ENCODE measurements at regions not wholly inside any gene's neighbourhood (a gene's known extent, or its start where the extent isn't known, plus 50 kb on each side); places are given as distances from the start of the nearest gene placed in this dataset.
"Not testable (repeated sequence)": the region's sequence is repeated elsewhere in the genome, so short reads cannot be mapped to it uniquely, and the experiment has no call there.

GRCh38 chr15:57881361-57881760 is 174.8 kb downstream of the POLR2M start:
- no peak for DNase-seq (ENCODE audit: low read depth in 3 of 3)

DNA sequence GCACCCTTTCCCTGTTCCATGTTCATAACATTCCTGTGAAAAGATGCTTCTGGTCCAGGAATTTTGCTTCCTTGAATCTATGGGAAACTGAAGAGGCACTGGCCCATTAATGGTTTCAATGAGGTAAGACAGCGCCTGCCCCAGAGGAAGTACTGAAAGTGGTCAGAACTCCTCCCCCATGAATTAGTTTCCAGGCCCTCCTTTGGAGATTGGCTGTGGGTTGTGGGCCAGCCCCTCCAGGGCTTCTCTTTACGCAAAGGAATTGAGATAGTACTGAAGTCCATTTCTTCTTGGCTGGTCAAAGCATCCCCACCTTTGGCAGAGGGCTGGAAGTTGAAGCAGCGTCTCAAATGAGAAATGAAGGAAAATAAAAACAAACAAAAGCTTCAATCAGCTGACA is 175.5 kb downstream of the POLR2M start:
- DNase-seq (ENCODE audit: low read depth in 3 of 3): no peak

- no peak for DNase-seq (ENCODE audit: low read depth in 3 of 3)
These were observed 177.2 kb downstream of the POLR2M start for GRCh38 chr15:57883701-57884100.

DNA sequence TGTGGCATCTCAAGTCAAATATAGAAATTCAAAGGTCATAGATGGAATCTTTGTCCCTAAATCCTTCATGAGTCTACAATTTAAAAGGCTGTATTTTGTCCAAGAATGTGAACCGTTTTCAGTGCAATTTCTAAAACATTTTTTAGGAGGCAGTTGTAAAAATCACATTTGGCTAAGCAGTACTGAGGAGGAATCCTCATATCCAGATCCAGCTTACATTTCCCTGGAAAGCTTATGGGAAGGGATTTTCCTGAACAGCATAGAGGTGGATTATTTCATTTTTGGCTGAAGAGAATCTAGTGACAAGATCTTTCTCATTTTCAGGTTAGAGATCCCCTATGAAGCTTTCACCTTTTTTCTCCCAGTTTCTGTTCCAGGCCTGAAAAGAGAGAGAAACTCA is 178.4 kb downstream of the POLR2M start:
- no peak for DNase-seq (ENCODE audit: low read depth in 3 of 3)

DNA sequence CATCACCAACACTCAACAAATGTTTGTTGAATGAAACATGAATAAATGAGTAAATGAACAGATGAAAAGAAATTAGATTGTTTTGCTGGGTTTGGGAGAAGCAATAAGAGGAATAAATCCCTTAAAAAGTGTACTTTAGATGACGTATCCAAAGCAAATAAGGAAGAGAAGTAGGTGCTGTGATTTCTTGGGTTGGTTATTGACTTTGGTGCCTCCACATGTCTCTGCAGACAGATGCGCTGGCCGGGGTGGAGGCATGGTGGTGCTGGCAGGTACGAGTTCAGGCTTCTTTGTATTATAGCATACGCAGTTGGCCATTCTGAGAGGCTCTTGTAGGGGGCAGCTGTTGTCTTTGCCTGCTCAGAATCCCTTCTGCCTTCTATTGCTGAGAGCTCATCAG is 178.9 kb downstream of the POLR2M start:
- DNase-seq (ENCODE audit: low read depth in 3 of 3): no peak

GRCh38 chr15:57887825-57888224 is 177.7 kb downstream of the ALDH1A2 start:
- DNase-seq (ENCODE audit: low read depth in 3 of 3): no peak

- no peak for DNase-seq (ENCODE audit: low read depth in 3 of 3)
These were observed 175.2 kb downstream of the ALDH1A2 start for GRCh38 chr15:57890351-57890750.

DNA sequence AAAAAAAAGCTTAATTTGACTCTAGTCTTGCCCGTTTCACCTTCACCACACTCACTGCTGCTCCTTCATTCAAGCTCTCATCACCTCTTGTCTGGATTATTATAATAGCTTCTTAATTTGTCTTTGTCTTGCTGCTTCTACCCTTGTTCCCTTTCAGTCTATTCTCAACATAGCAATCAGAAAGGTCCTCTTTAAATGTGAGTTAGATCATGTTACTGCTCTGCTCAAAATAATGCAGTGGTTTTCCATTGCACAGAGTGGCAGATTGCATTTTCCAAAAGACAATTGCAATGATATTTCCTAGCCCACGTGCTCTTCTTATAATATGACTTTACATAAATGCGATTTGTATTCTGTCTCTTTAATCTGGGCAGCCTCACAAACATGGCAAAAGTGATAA is 174.6 kb downstream of the ALDH1A2 start:
- no peak for DNase-seq (ENCODE audit: low read depth in 3 of 3)

DNA sequence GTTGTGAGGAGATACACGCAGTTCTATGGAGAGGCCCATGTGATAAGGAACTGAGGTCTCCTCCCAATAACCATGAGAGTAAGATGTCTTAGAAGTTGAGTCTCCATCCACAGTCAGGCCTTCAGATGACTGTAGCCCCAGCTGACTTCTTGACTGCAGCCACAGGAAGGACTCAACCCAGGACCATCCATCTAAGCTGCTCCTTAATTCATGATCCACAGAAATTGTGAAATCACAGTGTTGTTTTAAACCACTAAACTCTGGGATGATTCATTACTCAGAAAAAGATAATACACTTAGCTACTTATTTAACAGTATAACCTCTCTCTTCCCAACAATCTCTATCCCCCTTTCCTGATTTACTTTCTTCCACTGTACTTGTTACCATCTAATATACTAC is 173.3 kb downstream of the ALDH1A2 start:
- no peak for DNase-seq (ENCODE audit: low read depth in 3 of 3)

DNA sequence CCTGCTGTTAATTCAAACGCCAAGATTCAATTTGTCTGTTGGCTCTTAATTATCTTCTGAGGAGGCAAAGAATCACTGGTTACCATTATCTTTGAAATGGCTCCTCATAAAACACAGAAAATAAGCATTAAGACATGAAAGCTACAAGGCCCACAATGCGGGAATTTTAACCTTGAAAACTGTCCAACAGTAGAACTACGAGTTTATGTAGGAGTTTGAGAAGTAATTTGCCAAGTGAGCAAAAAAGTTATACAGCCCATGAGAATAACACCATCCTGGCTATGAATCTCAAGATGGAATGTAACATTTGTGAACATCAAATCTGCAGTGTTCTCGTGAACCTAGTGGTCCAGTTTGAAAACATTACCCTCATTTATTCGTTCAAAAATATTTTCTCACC is 172.5 kb downstream of the ALDH1A2 start:
- no peak for DNase-seq (ENCODE audit: low read depth in 3 of 3)

DNA sequence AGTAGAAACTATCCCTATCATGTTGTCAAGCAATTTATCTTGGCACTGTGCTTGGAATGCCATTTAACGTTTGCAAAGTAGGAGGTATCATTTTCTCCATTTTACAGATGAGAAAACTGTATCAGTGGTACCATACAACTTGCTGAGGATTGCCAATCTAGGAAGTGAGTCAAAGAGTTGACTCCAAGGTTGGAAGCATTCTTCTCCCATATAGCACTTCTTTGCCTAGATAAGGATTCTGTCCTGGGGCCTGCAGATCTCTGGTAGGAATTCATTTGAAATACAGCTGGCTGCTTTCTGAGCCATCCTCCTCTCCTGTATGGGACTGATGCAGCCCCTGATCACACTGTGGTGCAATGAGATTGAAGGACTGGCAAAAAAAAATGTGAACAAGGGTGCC is 170.2 kb downstream of the ALDH1A2 start:
- DNase-seq (ENCODE audit: low read depth in 3 of 3): no peak

DNA sequence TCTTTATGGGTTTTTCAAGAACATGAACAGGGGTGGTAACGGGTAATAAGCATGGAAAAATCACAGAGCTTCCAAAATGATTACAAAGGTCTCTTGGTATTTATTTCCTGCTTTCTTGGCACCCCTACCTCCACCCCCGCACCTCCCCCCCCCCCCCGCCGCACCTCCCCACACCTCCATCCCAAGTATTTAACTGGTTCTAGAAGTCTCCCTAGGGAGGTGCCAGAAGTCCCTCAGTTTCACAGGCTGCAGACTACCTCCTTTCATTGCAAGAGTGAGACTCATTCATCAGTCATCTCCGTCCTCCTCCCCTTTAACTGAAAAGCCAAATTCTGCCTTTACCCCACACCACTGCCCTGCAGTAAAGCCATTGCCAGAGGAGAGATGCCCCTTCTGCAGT is 169.4 kb downstream of the ALDH1A2 start:
- DNase-seq (ENCODE audit: low read depth in 3 of 3): no peak

DNA sequence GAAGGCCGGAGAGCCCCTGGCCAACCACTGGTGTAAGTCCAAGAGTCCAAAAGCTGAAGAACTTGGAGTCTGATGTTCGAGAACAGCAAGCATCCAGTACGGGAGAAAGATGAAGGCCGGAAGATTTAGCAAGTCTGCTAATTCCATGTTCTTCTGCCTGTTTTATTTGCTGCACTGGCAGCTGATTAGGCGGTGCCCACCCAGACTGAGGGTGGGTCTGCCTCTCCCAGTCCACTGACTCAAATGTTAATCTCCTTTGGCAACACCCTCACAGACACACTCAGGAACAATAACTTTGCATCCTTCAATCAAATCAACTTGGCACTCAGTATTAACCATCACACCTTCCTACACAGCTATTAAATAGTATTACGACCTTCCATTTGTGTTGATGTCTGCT is 168.6 kb downstream of the ALDH1A2 start:
- DNase-seq (ENCODE audit: low read depth in 3 of 3): not testable (repeated sequence)

GRCh38 chr15:57897870-57898269 is 167.6 kb downstream of the ALDH1A2 start:
- DNase-seq (ENCODE audit: low read depth in 3 of 3): no peak

- DNase-seq (ENCODE audit: low read depth in 3 of 3): no peak
These were observed 163.4 kb downstream of the ALDH1A2 start for GRCh38 chr15:57902155-57902554.

All from stimulated activated CD4-positive, alpha-beta T cell treated with anti-CD3 and anti-CD28 coated beads, TNF-alpha, amount 100 ng/mL, for 48 hours (primary cell).